IgD-negative memory B cell (primary cell): ENCODE measurements at regions not wholly inside any gene's neighbourhood (a gene's known extent, or its start where the extent isn't known, plus 50 kb on each side); places are given as distances from the start of the nearest gene placed in this dataset.
A peak's percentile ranks its signal among the peaks of the same experiment; 100 is the strongest.
"Not testable (repeated sequence)": the region's sequence is repeated elsewhere in the genome, so short reads cannot be mapped to it uniquely, and the experiment has no call there.

Source experiments
- H3K27ac Mint-ChIP-seq, 3 donors: one replicate each; pipeline ENCODE4 v1.8.0; 2020 to 2022; ENCODE audit warnings: mild to moderate bottlenecking in 3 of 3, mixed read lengths in 3 of 3, moderate library complexity in 1 of 3
- H3K27me3 Mint-ChIP-seq: one replicate; pipeline ENCODE4 v1.8.0; 2021; ENCODE audit warnings: mixed read lengths
- H3K36me3 Mint-ChIP-seq: one replicate; pipeline ENCODE4 v1.8.0; 2020; ENCODE audit warnings: mild to moderate bottlenecking, mixed read lengths
- H3K4me1 Mint-ChIP-seq, 3 donors: one replicate each; pipeline ENCODE4 v1.8.0; 2020 to 2022; ENCODE audit warnings: mixed read lengths in 3 of 3, mild to moderate bottlenecking in 1 of 3
- H3K4me3 Mint-ChIP-seq, 4 donors: one replicate each; pipeline ENCODE4 v1.8.0; 2020 to 2022; ENCODE audit warnings: mild to moderate bottlenecking in 4 of 4, mixed read lengths in 4 of 4, moderate library complexity in 3 of 4
- H3K9me3 Mint-ChIP-seq, 3 donors: one replicate each; pipeline ENCODE4 v1.8.0; 2020 to 2021; ENCODE audit warnings: mixed read lengths in 3 of 3, mild to moderate bottlenecking in 1 of 3

GRCh38 chr13:30837227-30838159 lies 68.6 kb upstream of the MEDAG start:
- H3K36me3 Mint-ChIP-seq: no peaks in the 10 kb centered on the region
- peak overlapping the region in 1 of 3 donors; percentile 12 for H3K27ac Mint-ChIP-seq
- H3K4me3 Mint-ChIP-seq: no peak overlapping the region
- peaks cover 17% of the 10 kb centered on the region for H3K27me3 Mint-ChIP-seq
- no peaks in the 10 kb centered on the region for H3K4me1 Mint-ChIP-seq
- H3K9me3 Mint-ChIP-seq: no peaks in the 10 kb centered on the region

- not testable (repeated sequence) for H3K27ac Mint-ChIP-seq, H3K36me3 Mint-ChIP-seq, H3K9me3 Mint-ChIP-seq, H3K4me3 Mint-ChIP-seq, H3K4me1 Mint-ChIP-seq
- peaks cover 13% of the 10 kb centered on the region for H3K27me3 Mint-ChIP-seq
Observed at GRCh38 chr13:30839636-30840035, 66.4 kb upstream of the MEDAG start.

GRCh38 chr13:30840515-30840914 lies 65.6 kb upstream of the MEDAG start:
- Mint-ChIP-seq H3K36me3 (no peaks in the 10 kb centered on the region), H3K27me3 (peaks cover 11% of the 10 kb centered on the region), H3K4me3 (no peak overlapping the region), H3K27ac (no peak overlapping the region), H3K9me3 (no peaks in the 10 kb centered on the region), H3K4me1 (peaks cover 0 to 5% (median 4%) of the 10 kb centered on the region in 3 donors)

- Mint-ChIP-seq H3K9me3 (no peaks in the 10 kb centered on the region), H3K36me3 (no peaks in the 10 kb centered on the region), H3K27ac (no peak overlapping the region), H3K4me1 (peaks cover 0 to 9% (median 7%) of the 10 kb centered on the region in 3 donors), H3K4me3 (no peak overlapping the region), H3K27me3 (peaks cover 6% of the 10 kb centered on the region)
Observed at GRCh38 chr13:30841154-30841553, 64.9 kb upstream of the MEDAG start.

- no peak overlapping the region for H3K4me3 Mint-ChIP-seq
- H3K4me1 Mint-ChIP-seq: peaks cover 8 to 24% (median 8%) of the 10 kb centered on the region in 3 donors
- H3K27me3 Mint-ChIP-seq: no peaks in the 10 kb centered on the region
- no peaks in the 10 kb centered on the region for H3K36me3 Mint-ChIP-seq
- H3K9me3 Mint-ChIP-seq: no peaks in the 10 kb centered on the region
- H3K27ac Mint-ChIP-seq: no peak overlapping the region
Observed at GRCh38 chr13:30843548-30843947, 62.5 kb upstream of the MEDAG start.

GRCh38 chr13:30844548-30845296 lies 61.3 kb upstream of the MEDAG start:
- Mint-ChIP-seq H3K36me3 (no peaks in the 10 kb centered on the region), H3K27me3 (no peaks in the 10 kb centered on the region), H3K4me3 (peak overlapping the region in 1 of 4 donors; percentile 18), H3K4me1 (peaks cover 8 to 24% (median 8%) of the 10 kb centered on the region in 3 donors), H3K27ac (no peak overlapping the region), H3K9me3 (no peaks in the 10 kb centered on the region)

GRCh38 chr13:30845297-30846214 lies 60.5 kb upstream of the MEDAG start:
- H3K9me3 Mint-ChIP-seq: no peaks in the 10 kb centered on the region
- H3K27ac Mint-ChIP-seq: peak overlapping the region in 1 of 3 donors; percentile 63
- peak overlapping the region in 2 of 4 donors; percentile 5 to 18 for H3K4me3 Mint-ChIP-seq
- no peaks in the 10 kb centered on the region for H3K27me3 Mint-ChIP-seq
- peaks cover 8 to 24% (median 8%) of the 10 kb centered on the region in 3 donors for H3K4me1 Mint-ChIP-seq
- no peaks in the 10 kb centered on the region for H3K36me3 Mint-ChIP-seq

GRCh38 chr13:30846311-30846710 lies 59.8 kb upstream of the MEDAG start:
- Mint-ChIP-seq H3K4me1 (peaks cover 8 to 24% (median 8%) of the 10 kb centered on the region in 3 donors), H3K36me3 (no peaks in the 10 kb centered on the region), H3K4me3 (no peak overlapping the region), H3K27ac (no peak overlapping the region), H3K27me3 (no peaks in the 10 kb centered on the region), H3K9me3 (no peaks in the 10 kb centered on the region)

- Mint-ChIP-seq H3K36me3 (no peaks in the 10 kb centered on the region), H3K27ac (no peak overlapping the region), H3K9me3 (no peaks in the 10 kb centered on the region), H3K4me3 (no peak overlapping the region), H3K27me3 (no peaks in the 10 kb centered on the region), H3K4me1 (peaks cover 10 to 28% (median 11%) of the 10 kb centered on the region in 3 donors)
Observed at GRCh38 chr13:30846866-30847265, 59.2 kb upstream of the MEDAG start.

GRCh38 chr13:30847650-30848307 lies 58.3 kb upstream of the MEDAG start:
- no peaks in the 10 kb centered on the region for H3K9me3 Mint-ChIP-seq
- H3K27me3 Mint-ChIP-seq: no peaks in the 10 kb centered on the region
- H3K36me3 Mint-ChIP-seq: no peaks in the 10 kb centered on the region
- H3K4me3 Mint-ChIP-seq: peak overlapping the region in 2 of 4 donors; percentile 1 to 77
- H3K27ac Mint-ChIP-seq: peak overlapping the region in 1 of 3 donors; percentile 6
- peaks cover 10 to 28% (median 11%) of the 10 kb centered on the region in 3 donors for H3K4me1 Mint-ChIP-seq

- H3K27me3 Mint-ChIP-seq: no peaks in the 10 kb centered on the region
- peak overlapping the region in 1 of 4 donors; percentile 75 for H3K4me3 Mint-ChIP-seq
- H3K27ac Mint-ChIP-seq: peak overlapping the region in 1 of 3 donors; percentile 6
- H3K36me3 Mint-ChIP-seq: no peaks in the 10 kb centered on the region
- peaks cover 10 to 28% (median 11%) of the 10 kb centered on the region in 3 donors for H3K4me1 Mint-ChIP-seq
- no peaks in the 10 kb centered on the region for H3K9me3 Mint-ChIP-seq
Observed at GRCh38 chr13:30848332-30849027, 57.6 kb upstream of the MEDAG start.

- Mint-ChIP-seq H3K9me3 (no peaks in the 10 kb centered on the region), H3K27ac (no peak overlapping the region), H3K4me3 (no peak overlapping the region), H3K27me3 (no peaks in the 10 kb centered on the region), H3K36me3 (no peaks in the 10 kb centered on the region), H3K4me1 (peaks cover 10 to 28% (median 11%) of the 10 kb centered on the region in 3 donors)
Observed at GRCh38 chr13:30849611-30850010, 56.5 kb upstream of the MEDAG start.

GRCh38 chr13:30850204-30850866 lies 55.7 kb upstream of the MEDAG start:
- H3K27me3 Mint-ChIP-seq: no peaks in the 10 kb centered on the region
- H3K36me3 Mint-ChIP-seq: no peaks in the 10 kb centered on the region
- H3K27ac Mint-ChIP-seq: no peak overlapping the region
- H3K4me3 Mint-ChIP-seq: no peak overlapping the region
- peaks cover 8 to 25% (median 11%) of the 10 kb centered on the region in 3 donors for H3K4me1 Mint-ChIP-seq
- H3K9me3 Mint-ChIP-seq: no peaks in the 10 kb centered on the region
